Urinary bladder (tissue), 3 donors: ENCODE measurements at regions not wholly inside any gene's neighbourhood (a gene's known extent, or its start where the extent isn't known, plus 50 kb on each side); places are given as distances from the start of the nearest gene placed in this dataset.

Source experiments
- DNase-seq: peaks from one replicate; pipeline ENCODE4 v3.0.0-alpha.2; 2015; ENCODE audit errors: extremely low spot score
- H3K27ac ChIP-seq: one replicate; pipeline ENCODE4 v1.5.1; 2013; ENCODE audit warnings: low read depth, mild to moderate bottlenecking, moderate library complexity
- H3K36me3 ChIP-seq: one replicate; pipeline ENCODE4 v1.6.1; 2013; ENCODE audit warnings: mild to moderate bottlenecking, moderate library complexity; ENCODE audit not compliant: insufficient read depth
- H3K4me1 ChIP-seq: one replicate; pipeline ENCODE4 v1.6.1; 2013; ENCODE audit warnings: mild to moderate bottlenecking, moderate library complexity; ENCODE audit not compliant: insufficient read depth
- H3K4me3 ChIP-seq: one replicate; pipeline ENCODE4 v1.5.1; 2013; ENCODE audit warnings: low read depth, low read length
- WGBS: extraction: QIAGEN DNeasy Blood & Tissue Kit; methylation state at CpG from one replicate; pipeline ENCODE4 v1.1.7; 2013; 5-methylcytosine and 5-hydroxymethylcytosine counted together
- donor health status: healthy with polysubstance abuse.
- donor health status: healthy.

DNA sequence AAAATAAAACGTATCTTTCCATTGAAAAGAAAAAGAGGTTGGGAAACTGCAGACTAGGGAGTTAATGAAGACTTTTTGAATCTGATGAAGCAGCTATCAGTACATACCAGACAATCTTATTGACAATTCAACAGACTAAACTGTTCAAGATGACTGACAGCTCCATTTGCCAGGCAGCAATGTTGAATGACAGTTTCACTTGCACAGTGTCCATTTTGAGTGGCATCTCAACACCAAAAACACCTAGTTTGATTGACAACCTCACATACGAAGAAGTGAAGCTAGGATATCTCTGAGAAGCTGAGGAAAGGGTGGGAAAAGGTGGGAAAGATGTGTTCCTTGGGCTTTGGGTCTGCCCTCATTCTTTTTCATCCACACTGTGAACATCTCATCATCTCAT, 315.0 kb upstream of the SYT4 start:
- no peak for DNase-seq
- Histone ChIP-seq H3K4me1 (no peaks in the 10 kb centered on the region), H3K36me3 (no peaks in the 10 kb centered on the region), H3K4me3 (no peak overlapping the region), H3K27ac (no peak overlapping the region)
- 74% methylated on average over 2 of the region's 2 CpGs for WGBS

DNA sequence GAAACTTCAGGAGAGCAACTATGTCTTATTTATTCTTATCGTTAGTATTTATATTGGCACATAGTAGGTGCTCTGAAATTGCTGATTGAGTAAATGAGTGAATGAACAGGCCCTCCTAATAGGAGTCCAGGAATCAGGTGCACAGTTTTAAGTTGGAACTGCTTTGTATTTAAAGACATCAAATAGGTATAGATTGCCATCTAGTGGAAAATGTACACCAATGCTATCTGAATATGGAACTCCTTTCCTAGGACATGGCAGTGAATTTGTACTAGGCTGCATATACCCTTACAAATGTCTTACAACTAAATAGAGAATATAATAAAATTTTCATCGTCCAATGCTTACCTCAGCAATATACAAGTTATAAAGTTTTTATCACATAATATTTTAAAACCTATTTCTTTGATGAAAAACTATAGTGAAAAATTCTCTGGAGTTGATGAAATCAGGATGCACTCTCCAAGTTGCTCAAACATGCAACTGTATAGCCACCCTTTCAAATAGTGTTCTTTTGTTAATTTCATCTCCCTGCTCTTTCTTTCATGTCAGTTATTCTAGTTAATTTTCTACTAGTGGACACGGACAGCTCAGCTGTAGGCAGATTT, 318.9 kb upstream of the SYT4 start:
- no peaks in the 10 kb centered on the region for H3K4me1 ChIP-seq
- no peak overlapping the region for H3K4me3 ChIP-seq
- no peak for DNase-seq
- H3K27ac ChIP-seq: no peak overlapping the region
- WGBS: 63% methylated on average over 3 of the region's 3 CpGs
- H3K36me3 ChIP-seq: no peaks in the 10 kb centered on the region

DNA sequence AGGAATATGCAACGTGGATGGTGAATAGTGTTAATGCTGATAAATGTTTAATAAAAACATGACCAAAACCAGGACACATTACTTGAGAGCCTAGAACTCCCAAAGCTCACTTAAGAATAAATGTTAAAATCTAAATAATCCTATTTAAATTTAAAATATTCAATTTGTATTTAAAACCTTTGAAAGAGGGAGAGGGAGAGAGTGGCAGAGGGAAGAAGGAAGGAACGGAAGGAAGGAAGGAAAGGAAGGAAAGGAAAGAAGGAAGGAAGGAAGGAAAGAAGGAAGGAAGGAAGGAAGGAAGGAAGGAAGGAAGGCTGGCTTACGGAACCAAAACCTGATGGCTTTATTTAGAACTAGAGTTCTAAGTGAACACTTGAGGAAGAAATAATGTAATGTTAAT, 324.1 kb upstream of the SYT4 start:
- Histone ChIP-seq H3K27ac (no peak overlapping the region), H3K4me1 (no peaks in the 10 kb centered on the region), H3K4me3 (no peak overlapping the region), H3K36me3 (no peaks in the 10 kb centered on the region)
- no peak for DNase-seq
- 78% methylated on average over 3 of the region's 3 CpGs for WGBS

DNA sequence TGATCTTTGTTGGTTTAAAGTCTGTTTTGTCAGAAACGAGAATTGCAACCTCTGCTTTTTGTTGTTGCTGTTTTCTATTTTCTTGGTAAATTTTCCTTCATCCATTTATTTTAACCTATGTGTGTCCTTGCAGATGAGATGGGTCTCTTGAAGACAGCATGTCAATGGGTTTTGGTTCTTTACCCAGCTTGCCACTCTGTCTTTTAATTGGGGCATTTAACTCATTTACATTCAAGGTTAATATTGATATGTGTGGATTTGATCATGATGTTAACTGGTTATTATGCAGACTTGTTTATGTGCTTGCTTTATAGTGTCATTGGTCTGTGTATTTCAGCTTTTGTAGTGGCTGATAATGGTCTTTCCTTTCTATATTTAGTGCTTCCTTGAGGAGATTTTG, 327.9 kb upstream of the SYT4 start:
- 78% methylated on average over 1 of the region's 1 CpG for WGBS
- Histone ChIP-seq H3K36me3 (no peaks in the 10 kb centered on the region), H3K27ac (no peak overlapping the region), H3K4me1 (no peaks in the 10 kb centered on the region), H3K4me3 (no peak overlapping the region)
- no peak for DNase-seq

DNA sequence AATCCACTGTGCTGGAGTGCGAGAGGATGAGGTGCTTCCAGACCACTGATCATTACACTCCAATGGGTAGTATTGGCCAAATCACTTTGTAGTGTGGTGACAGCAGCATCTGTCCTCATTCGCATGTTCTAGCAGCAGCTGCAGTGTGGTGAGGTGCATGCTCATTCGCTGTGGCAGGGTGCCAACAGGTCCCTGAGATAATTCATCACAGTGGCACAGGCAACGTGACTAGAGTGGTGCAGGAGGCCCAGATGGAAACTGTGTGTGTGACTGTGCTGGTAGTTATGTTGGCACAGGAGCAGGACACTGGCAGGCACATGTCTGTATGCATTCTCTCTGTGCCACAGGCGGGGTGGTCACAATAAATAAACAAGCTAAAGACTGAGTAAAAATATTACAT, 329.5 kb upstream of the SYT4 start:
- Histone ChIP-seq H3K4me3 (no peak overlapping the region), H3K27ac (no peak overlapping the region), H3K36me3 (no peaks in the 10 kb centered on the region), H3K4me1 (no peaks in the 10 kb centered on the region)
- no peak for DNase-seq
- 82% methylated on average over 5 of the region's 5 CpGs for WGBS

DNA sequence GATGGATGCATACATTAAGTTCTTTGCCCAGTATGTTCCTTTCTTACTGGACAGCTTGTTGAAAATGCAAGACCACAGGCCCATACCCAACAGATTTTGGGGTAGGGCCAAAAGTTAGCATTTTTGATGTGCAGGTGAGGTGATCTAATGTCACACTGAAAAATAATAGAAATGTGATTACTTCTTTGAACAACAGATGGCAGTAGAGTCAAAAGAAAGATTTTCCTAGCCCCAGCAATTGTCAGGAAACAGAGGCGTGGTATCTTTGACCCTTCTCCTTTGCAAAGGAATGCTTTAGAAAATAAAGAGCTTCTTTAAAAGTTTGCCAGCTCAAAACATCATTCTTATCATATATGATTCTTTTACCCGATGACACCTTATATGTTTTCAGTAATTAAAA, 343.6 kb upstream of the SYT4 start:
- WGBS: 15% methylated on average over 2 of the region's 2 CpGs

DNA sequence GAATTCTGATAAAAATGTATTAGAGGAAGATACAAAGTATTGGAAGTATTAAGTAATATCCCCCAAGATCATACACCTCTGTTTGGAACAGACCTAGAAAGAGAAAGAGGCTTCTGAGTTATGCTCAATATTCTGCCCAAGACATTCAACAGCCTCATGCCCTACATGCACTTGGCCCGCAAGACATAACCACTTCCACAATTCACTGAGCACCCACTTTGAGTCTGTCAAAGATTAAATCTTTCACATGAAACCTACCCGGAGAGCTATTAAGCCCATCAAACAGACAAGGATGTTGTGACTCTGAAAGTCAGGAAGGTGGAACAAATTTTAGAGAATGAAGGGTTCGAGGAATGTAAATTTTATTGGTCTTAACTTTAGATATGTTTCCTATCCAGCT, 344.7 kb upstream of the SYT4 start:
- no peak overlapping the region for H3K27ac ChIP-seq
- no peak for DNase-seq
- WGBS: 84% methylated on average over 3 of the region's 3 CpGs
- no peaks in the 10 kb centered on the region for H3K4me1 ChIP-seq
- H3K36me3 ChIP-seq: no peaks in the 10 kb centered on the region
- no peak overlapping the region for H3K4me3 ChIP-seq

More for the DNA sequence above, 343.6 kb upstream of the SYT4 start:
- no peak overlapping the region for H3K4me3 ChIP-seq
- H3K4me1 ChIP-seq: no peaks in the 10 kb centered on the region
- no peak for DNase-seq
- H3K36me3 ChIP-seq: no peaks in the 10 kb centered on the region
- H3K27ac ChIP-seq: no peak overlapping the region

DNA sequence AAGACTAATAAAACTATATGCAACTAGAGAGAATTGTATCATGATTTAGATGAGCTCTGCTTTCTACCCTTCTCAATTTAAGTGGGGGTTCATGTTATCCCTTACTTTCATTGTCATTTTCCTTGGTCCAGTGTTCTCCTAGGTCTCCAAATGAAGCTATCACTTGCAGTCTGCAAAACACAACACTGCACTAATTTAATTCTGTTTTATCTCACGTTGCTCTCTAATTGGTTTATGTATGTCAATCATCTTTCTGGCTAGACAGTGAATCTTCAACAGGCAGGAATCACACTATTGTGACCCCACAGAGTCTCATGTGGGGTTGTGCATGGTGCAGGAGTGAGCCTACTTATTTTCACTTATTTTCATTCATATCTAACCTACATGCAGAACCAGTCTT, 348.3 kb upstream of the SYT4 start:
- Histone ChIP-seq H3K4me1 (no peaks in the 10 kb centered on the region), H3K27ac (no peak overlapping the region), H3K4me3 (no peak overlapping the region), H3K36me3 (no peaks in the 10 kb centered on the region)
- no peak for DNase-seq
- WGBS: 46% methylated on average over 1 of the region's 1 CpG

DNA sequence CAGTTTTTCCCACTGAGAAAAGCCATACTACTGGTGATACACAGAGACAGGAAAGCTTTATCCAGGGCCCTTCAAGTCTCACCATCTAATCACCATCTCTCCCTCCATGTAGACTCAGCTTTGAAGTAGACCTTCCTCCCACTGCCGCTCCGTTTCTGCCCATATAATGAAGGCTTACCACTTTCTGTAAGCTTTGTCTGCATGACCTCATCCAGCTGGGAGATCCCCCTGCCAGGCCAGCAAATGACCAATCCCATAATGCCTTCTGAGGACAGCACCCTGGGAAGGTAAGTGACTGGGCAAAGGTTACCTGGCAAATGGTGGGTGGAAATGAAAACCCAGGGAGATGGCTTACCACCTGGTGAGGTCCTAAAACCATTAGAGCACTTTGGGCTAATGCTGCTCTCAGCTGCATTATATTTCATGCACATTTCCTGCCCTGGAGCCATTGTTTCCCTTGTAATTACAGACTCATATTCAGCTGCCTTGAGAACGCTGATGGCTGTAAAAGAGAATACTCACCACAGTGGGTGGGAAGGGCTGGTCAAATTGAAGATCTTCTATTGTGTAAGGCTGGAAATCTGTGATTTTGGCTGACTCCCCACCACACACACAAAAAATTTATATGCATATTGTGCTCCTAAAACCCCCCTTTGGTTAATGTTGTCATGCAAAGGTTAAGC, 350.7 kb upstream of the SYT4 start:
- 87% methylated on average over 3 of the region's 3 CpGs for WGBS
- Histone ChIP-seq H3K36me3 (no peaks in the 10 kb centered on the region), H3K4me3 (no peak overlapping the region), H3K4me1 (no peaks in the 10 kb centered on the region), H3K27ac (no peak overlapping the region)
- no peak for DNase-seq

DNA sequence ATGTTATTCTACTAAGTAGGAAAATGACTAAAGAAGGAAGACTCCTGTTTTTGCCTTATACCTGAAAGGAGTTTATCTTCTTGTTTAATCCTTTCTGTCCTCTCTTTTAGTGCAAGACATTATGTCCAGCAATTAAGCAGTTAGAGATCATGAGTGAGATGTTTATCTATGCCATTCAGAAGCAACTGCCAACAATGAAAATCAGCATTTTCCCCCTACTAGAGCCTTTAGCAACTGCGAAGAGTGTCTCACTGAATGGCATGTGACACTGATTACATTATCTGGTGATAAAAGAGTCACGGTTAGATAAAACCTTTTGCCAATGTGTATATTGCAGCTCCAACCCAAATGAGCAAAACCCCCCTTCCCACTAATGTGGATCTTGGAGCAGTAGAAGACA, 357.7 kb upstream of the SYT4 start:
- no peak for DNase-seq
- H3K4me3 ChIP-seq: no peak overlapping the region
- H3K27ac ChIP-seq: no peak overlapping the region
- H3K36me3 ChIP-seq: no peaks in the 10 kb centered on the region
- WGBS: 48% methylated on average over 2 of the region's 2 CpGs
- no peaks in the 10 kb centered on the region for H3K4me1 ChIP-seq

DNA sequence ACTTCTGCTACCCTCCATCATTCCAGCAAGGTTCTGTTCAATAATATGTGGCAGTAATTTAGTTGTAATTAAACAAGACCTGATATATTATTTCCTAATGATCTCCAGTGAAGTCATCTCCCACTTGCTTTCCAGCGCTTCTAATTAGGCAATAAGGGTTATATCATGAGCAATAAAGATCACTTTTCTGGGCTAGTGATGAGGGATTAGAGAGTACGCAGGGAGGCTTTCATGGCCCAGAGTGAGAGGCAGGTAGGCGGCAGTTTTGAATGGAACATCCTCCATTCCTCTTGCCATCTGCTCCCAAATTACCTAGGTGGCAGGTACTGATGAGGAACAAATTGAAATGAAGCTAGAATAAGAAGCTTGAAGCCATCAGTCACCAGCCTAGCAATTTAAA, 358.1 kb upstream of the SYT4 start:
- no peak for DNase-seq
- H3K4me3 ChIP-seq: no peak overlapping the region
- WGBS: 87% methylated on average over 3 of the region's 3 CpGs
- H3K36me3 ChIP-seq: no peaks in the 10 kb centered on the region
- H3K27ac ChIP-seq: no peak overlapping the region
- no peaks in the 10 kb centered on the region for H3K4me1 ChIP-seq

DNA sequence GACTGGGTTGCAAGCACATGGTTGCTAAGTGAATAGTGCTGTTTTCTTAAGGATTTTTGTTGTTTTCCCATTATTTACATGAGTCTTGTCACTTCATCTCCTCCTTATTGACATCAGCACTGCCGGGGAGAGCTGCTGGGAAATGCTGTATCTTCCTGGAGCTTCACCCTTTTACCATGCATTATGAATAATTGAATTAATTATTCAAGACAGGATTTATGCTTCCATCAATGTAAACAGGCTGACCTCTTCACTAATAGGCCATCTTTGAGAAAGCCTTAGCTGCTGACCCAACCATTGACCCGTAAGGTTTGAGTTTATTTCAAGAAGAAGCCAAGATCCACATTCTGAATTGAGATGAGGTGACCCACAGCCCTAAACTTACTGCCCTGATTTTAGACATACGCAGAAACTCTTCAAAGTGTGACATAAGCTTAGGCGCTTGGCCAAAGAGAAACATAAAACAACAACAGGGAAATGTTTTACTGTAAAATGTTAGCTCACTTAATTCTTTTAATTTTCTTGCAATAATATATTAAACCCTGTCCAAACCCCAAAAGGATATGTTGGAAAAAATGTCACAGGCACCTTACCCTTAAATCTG, 365.5 kb upstream of the SYT4 start:
- no peak overlapping the region for H3K27ac ChIP-seq
- DNase-seq: no peak
- H3K36me3 ChIP-seq: no peaks in the 10 kb centered on the region
- 71% methylated on average over 4 of the region's 4 CpGs for WGBS
- no peaks in the 10 kb centered on the region for H3K4me1 ChIP-seq
- no peak overlapping the region for H3K4me3 ChIP-seq

DNA sequence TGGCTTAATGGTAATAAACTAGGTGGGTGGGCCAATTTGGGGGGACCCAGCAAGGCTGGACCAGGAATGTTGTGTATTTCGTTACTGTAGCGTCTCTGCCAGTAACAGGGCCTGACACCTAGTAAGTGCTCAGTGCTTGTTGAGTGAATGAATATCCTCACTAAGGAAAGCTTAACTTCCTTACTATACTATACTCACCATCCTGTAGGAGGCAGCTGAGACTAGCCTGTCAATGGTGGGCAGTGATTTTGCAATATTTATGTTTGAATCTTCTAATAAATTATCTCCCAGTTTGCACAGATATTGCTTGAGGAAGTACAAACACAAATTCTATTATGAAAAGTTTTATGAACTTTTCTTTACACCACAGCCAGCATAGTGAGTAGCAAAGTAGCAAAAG, 370.7 kb upstream of the SYT4 start:
- 97% methylated on average over 2 of the region's 2 CpGs for WGBS
- no peak overlapping the region for H3K27ac ChIP-seq
- no peaks in the 10 kb centered on the region for H3K36me3 ChIP-seq
- no peaks in the 10 kb centered on the region for H3K4me1 ChIP-seq
- H3K4me3 ChIP-seq: no peak overlapping the region
- no peak for DNase-seq

DNA sequence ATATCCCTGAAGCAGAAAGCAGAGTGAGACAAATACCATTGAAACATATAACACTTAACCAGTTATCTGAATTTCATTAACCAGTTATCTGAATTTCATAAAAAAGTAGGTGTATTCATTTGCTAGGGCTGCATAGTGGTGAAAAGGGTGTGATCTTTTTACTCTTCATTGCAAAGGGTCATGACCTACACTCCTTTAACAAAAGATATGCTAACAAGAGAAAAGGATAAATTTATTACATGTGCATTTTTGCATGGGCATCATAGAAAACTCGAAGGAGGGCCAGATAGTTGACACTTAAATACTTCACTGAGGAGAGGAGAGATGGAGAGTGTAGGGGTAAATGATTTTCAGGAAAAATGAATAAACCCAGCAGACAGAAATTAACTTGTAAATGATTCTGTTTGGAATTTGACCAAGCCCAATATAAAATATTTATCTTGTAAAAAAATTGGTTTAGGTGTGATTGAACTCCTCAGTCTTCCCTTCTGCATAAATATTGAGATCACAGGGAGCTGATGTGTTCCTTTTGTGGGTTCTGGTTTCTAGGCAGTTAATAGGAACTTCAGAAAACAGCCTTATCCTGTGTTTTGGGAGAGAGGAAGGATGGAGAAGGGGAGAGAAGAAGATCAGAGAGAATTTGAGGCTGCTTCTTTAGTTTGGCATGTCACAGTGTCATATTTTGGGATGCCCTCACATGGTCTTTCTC, 372.5 kb upstream of the SYT4 start:
- DNase-seq: no peak
- no peaks in the 10 kb centered on the region for H3K36me3 ChIP-seq
- 66% methylated on average over 1 of the region's 1 CpG for WGBS

More for the DNA sequence above, 372.5 kb upstream of the SYT4 start:
- no peak overlapping the region for H3K27ac ChIP-seq
- no peaks in the 10 kb centered on the region for H3K4me1 ChIP-seq
- H3K4me3 ChIP-seq: no peak overlapping the region
